Natural killer cell (primary cell): ENCODE measurements at regions not wholly inside any gene's neighbourhood (a gene's known extent, or its start where the extent isn't known, plus 50 kb on each side); places are given as distances from the start of the nearest gene placed in this dataset.

Experiments used
- ATAC-seq, 3 donors: fragments of 150-1000 bp in 2 of 3; fragments of 200-7000 bp in 1 of 3; cut with Tn5 transposase; 1 replicate in 1 of 3; 2 replicates in 2 of 3; pipeline ENCODE4 v1.10.0; 2021; ENCODE audit warnings: mild to moderate bottlenecking in 2 of 3, moderate library complexity in 2 of 3
- DNase-seq, 2 donors: peaks; one replicate each; pipeline versions ENCODE4 v3.0.0 to v3.0.0-alpha.2; 2013 to 2021; ENCODE audit warnings: mixed read lengths in 1 of 2
- H3K27ac ChIP-seq: one replicate; pipeline ENCODE4 v1.5.1; 2013; ENCODE audit warnings: mild to moderate bottlenecking, low read length
- H3K27me3 ChIP-seq: one replicate; pipeline ENCODE4 v1.6.1; 2013; ENCODE audit warnings: low read length; ENCODE audit not compliant: control insufficient read depth, insufficient read depth
- H3K36me3 ChIP-seq: one replicate; pipeline ENCODE4 v1.6.1; 2013; ENCODE audit warnings: low read length; ENCODE audit not compliant: control insufficient read depth, insufficient read depth
- H3K4me1 ChIP-seq: one replicate; pipeline ENCODE4 v1.6.1; 2013; ENCODE audit warnings: low read length; ENCODE audit not compliant: control insufficient read depth, insufficient read depth
- H3K4me3 ChIP-seq: one replicate; pipeline ENCODE4 v1.5.1; 2013; ENCODE audit warnings: low read length
- H3K9me3 ChIP-seq: one replicate; pipeline ENCODE4 v1.6.1; 2013; ENCODE audit warnings: low read length; ENCODE audit not compliant: control insufficient read depth, insufficient read depth
- H3K27ac Mint-ChIP-seq, 2 donors: one replicate each; pipeline ENCODE4 v1.8.0; 2022; ENCODE audit warnings: mild to moderate bottlenecking in 2 of 2, mixed read lengths in 2 of 2, moderate library complexity in 1 of 2
- H3K27me3 Mint-ChIP-seq, 2 donors: one replicate each; pipeline ENCODE4 v1.8.0; 2022; ENCODE audit warnings: low read depth in 2 of 2, mixed read lengths in 2 of 2
- H3K36me3 Mint-ChIP-seq: one replicate; pipeline ENCODE4 v1.8.0; 2022; ENCODE audit warnings: mixed read lengths
- H3K4me1 Mint-ChIP-seq, 2 donors: one replicate each; pipeline ENCODE4 v1.8.0; 2022; ENCODE audit warnings: mixed read lengths in 2 of 2
- H3K4me3 Mint-ChIP-seq: one replicate; pipeline ENCODE4 v1.8.0; 2022; ENCODE audit warnings: mild to moderate bottlenecking, moderate library complexity, mixed read lengths
- H3K9me3 Mint-ChIP-seq, 2 donors: one replicate each; pipeline ENCODE4 v1.8.0; 2022; ENCODE audit warnings: mixed read lengths in 2 of 2
- WGBS: methylation state at CpG from one replicate; pipeline ENCODE4 v1.1.7; 2013; ENCODE audit warnings: missing lambda C conversion rate; ENCODE audit not compliant: insufficient coverage; 5-methylcytosine and 5-hydroxymethylcytosine counted together
- intact Hi-C: fragments of 100-400 bp; cut with micrococcal nuclease; formaldehyde crosslinking; loops from one replicate; pipeline ENCODE4 v1.14.2; 2022
- TF ChIP-seq, protein P1 (sequence below): fragments of 200-600 bp; IDR thresholded peaks from one replicate; pipeline ENCODE4 v1.8.0; 2022; ENCODE audit warnings: antibody characterized with exemption

DNA sequence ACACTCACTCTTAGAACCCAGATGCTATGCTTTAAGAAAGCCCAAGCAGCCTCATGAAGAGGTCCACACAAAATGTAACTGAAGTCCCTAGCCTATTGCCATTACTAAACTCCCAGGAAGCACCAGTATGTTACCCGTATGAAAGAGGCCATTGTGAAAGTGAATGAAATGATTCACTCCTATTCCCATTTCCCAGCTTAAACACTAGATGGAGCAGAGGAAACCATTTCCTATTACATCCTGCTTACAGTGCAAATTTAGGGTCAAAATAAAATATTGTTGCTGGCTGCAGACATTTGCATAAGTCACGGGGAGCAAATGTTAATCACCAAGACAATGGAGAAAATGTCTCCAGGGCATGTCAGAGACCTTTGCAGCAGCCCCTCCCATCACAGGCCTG, 989.7 kb upstream of the CRIM1 start:
- H3K27ac Mint-ChIP-seq, result no peak overlapping the region
- H3K4me3 Mint-ChIP-seq, result no peak overlapping the region
- Histone ChIP-seq H3K27me3 (no peaks in the 10 kb centered on the region), H3K4me1 (no peaks in the 10 kb centered on the region), H3K9me3 (no peaks in the 10 kb centered on the region), H3K36me3 (no peaks in the 10 kb centered on the region), H3K4me3 (no peak overlapping the region), H3K27ac (no peak overlapping the region)
- no peaks in the 10 kb centered on the region for H3K36me3 Mint-ChIP-seq
- intact Hi-C loops, result no loop called here
- ATAC-seq (no peak), DNase-seq (no peak)
- H3K9me3 Mint-ChIP-seq, result peaks cover 5% of the 10 kb centered on the region in 2 donors
- H3K4me1 Mint-ChIP-seq, result no peaks in the 10 kb centered on the region
- H3K27me3 Mint-ChIP-seq, result no peaks in the 10 kb centered on the region
- WGBS, result 81% methylated on average over 2 of the region's 2 CpGs
- TF ChIP-seq, protein P1, sequence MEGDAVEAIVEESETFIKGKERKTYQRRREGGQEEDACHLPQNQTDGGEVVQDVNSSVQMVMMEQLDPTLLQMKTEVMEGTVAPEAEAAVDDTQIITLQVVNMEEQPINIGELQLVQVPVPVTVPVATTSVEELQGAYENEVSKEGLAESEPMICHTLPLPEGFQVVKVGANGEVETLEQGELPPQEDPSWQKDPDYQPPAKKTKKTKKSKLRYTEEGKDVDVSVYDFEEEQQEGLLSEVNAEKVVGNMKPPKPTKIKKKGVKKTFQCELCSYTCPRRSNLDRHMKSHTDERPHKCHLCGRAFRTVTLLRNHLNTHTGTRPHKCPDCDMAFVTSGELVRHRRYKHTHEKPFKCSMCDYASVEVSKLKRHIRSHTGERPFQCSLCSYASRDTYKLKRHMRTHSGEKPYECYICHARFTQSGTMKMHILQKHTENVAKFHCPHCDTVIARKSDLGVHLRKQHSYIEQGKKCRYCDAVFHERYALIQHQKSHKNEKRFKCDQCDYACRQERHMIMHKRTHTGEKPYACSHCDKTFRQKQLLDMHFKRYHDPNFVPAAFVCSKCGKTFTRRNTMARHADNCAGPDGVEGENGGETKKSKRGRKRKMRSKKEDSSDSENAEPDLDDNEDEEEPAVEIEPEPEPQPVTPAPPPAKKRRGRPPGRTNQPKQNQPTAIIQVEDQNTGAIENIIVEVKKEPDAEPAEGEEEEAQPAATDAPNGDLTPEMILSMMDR, result no peak

DNA sequence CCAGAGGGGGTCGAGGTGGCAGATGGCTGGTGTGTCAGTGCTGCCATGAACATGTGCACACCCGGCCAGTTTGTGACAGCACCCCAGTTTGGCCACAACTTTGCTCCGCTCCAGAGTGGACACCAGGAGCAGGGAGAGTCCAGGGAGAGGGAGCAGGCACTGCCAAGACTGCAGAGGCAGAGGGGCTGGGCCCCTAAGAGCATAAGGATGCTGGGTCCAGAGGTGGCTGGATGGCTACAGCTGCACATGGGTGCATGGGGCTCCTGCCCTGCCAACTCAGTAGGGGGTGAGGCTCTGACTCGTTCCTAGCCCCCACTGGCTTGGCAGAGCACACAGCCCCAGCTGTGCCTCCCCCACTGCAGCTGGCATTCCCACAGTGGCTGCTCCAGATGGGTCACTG, 999.2 kb upstream of the CRIM1 start:
- Mint-ChIP-seq H3K4me3 (no peak overlapping the region), H3K27ac (no peak overlapping the region), H3K36me3 (no peaks in the 10 kb centered on the region), H3K9me3 (peaks cover 7 to 9% of the 10 kb centered on the region in 2 donors), H3K27me3 (no peaks in the 10 kb centered on the region), H3K4me1 (no peaks in the 10 kb centered on the region)
- peaks cover 15% of the 10 kb centered on the region for H3K9me3 ChIP-seq
- intact Hi-C loops, result no loop called here
- H3K36me3 ChIP-seq, result no peaks in the 10 kb centered on the region
- DNase-seq, result no peak
- H3K4me1 ChIP-seq, result no peaks in the 10 kb centered on the region
- no peak for ATAC-seq
- 76% methylated on average over 4 of the region's 4 CpGs for WGBS
- H3K27ac ChIP-seq, result no peak overlapping the region
- TF ChIP-seq, protein P1, result no peak
- no peaks in the 10 kb centered on the region for H3K27me3 ChIP-seq
- H3K4me3 ChIP-seq, result no peak overlapping the region

DNA sequence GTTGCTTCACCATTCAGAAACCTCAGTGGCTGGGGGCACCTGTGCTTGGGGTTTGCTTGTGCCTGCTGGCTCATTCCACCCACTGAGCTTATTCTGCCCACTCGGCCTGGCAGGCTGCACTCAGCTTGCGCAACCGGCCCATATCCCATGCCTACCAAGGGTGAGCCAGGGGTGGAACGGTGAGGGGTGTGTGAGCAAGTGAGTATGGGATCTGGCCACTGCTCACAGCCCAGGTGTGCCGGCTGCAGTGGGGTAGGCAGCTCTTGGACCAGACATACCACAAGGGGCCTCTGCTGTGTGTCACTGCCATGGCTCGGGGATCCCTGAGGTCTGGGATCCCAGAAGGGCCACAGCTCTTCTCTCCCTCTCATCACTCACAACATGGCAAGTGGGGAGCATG, 1000.5 kb upstream of the CRIM1 start:
- peaks cover 15% of the 10 kb centered on the region for H3K9me3 ChIP-seq
- TF ChIP-seq, protein P1, result no peak
- WGBS, result 85% methylated on average over 6 of the region's 6 CpGs
- no peak for DNase-seq
- Mint-ChIP-seq H3K36me3 (no peaks in the 10 kb centered on the region), H3K27ac (no peak overlapping the region), H3K4me3 (no peak overlapping the region), H3K27me3 (no peaks in the 10 kb centered on the region), H3K4me1 (no peaks in the 10 kb centered on the region), H3K9me3 (peaks cover 7 to 9% of the 10 kb centered on the region in 2 donors)
- no peaks in the 10 kb centered on the region for H3K27me3 ChIP-seq
- ATAC-seq, result no peak
- H3K4me1 ChIP-seq, result no peaks in the 10 kb centered on the region
- no peak overlapping the region for H3K4me3 ChIP-seq
- intact Hi-C loops, result no loop called here
- no peaks in the 10 kb centered on the region for H3K36me3 ChIP-seq
- H3K27ac ChIP-seq, result no peak overlapping the region

DNA sequence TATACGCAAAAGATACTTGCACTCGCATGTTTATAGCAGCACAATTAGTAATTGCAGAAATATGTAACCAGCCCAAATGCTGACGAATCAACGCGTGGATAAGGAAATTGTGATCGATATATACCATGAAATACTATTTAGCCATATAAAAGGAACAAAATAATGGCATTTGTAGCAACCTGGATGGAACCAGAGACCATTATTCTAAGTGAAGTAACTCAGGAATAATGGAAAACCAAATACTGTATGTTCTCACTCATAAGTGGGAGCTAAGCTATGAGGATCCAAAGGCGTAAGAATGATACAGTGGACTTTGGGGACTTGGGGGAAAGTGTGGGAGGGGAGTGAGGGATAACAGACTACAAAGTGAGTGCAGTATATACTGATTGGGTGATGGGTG, 1008.0 kb upstream of the CRIM1 start:
- WGBS, result 70% methylated on average over 3 of the region's 7 CpGs
- intact Hi-C loops, result no loop called here
- Histone ChIP-seq H3K9me3 (peaks cover 8% of the 10 kb centered on the region), H3K27ac (no peak overlapping the region), H3K36me3 (no peaks in the 10 kb centered on the region), H3K27me3 (no peaks in the 10 kb centered on the region), H3K4me1 (no peaks in the 10 kb centered on the region), H3K4me3 (no peak overlapping the region)
- Mint-ChIP-seq H3K9me3 (peaks cover 7 to 10% of the 10 kb centered on the region in 2 donors), H3K27me3 (no peaks in the 10 kb centered on the region), H3K4me1 (no peaks in the 10 kb centered on the region), H3K36me3 (peaks cover 5% of the 10 kb centered on the region), H3K27ac (no peak overlapping the region), H3K4me3 (no peak overlapping the region)
- TF ChIP-seq, protein P1, result no peak
- ATAC-seq (no peak), DNase-seq (no peak)
